T47D (cell line): ENCODE measurements at regions not wholly inside any gene's neighbourhood (a gene's known extent, or its start where the extent isn't known, plus 50 kb on each side); places are given as distances from the start of the nearest gene placed in this dataset.
A peak's percentile ranks its signal among the peaks of the same experiment; 100 is the strongest.

Experiments used
- DNase-seq, 2 experiments: peaks; one replicate each; pipeline versions ENCODE4 v3.0.0 to v3.0.0-alpha.2; 2011 to 2012; ENCODE audit warnings: low read depth in 1 of 2, low spot score in 1 of 2
- JUND ChIP-seq: IDR thresholded peaks from 2 replicates; pipeline ENCODE4 v1.6.1; 2012; ENCODE audit warnings: low read depth
- in situ Hi-C: cut with HindIII; loops from 2 replicates; pipeline ENCODE4 v1.10.0; 2016; ENCODE audit warnings: low sequenced_read_pairs, low pct_unique_long_range_greater_than_20kb

DNA sequence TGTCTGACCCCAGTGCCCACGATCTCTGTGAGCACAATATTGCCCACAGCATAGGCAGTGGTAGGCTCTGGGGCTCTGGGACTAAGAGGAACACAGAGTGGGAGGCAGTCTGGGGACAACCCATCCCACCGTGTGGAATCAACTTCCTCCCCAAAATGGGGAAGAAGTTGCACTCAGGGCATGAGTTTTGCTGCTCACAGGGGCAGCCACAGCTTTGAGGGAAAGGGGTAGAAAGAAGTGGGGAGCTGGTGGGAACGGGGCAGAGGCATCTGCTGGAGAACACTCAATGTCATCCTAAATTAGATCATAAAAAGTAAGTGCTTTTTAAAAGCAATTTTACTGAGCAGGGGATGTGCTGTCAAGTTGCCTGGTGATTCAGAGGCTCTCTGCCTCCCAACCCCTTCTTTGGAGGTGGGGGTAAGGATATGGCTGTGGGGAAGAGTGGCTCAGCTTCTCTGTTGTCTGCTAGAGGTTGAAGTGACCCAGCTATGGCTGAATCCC, 233.8 kb upstream of the NCAM1 start:
- TF ChIP-seq JUND: no peak
- no peak for DNase-seq
- in situ Hi-C loops: no loop called here

DNA sequence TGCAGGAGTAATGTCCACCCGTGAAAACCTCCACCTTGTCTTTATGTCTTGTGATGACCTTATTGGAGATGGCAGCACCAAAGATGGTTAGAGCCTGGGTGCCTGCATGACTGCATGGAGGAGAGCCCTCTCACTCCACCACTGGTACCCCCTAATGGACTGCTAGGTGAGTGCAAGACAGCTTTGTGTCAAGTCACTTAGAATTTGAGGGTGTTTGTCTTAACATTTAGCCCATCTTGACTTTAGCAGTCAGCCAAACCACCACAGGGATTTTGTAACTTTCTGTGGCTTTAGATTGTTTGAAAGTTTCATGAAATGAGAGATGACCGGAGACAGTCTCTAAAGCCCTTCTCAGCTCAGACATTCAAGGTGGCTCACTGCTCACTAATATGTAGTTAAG, 232.9 kb upstream of the NCAM1 start:
- no peak for DNase-seq
- in situ Hi-C loops: no loop called here
- no peak for TF ChIP-seq JUND

DNA sequence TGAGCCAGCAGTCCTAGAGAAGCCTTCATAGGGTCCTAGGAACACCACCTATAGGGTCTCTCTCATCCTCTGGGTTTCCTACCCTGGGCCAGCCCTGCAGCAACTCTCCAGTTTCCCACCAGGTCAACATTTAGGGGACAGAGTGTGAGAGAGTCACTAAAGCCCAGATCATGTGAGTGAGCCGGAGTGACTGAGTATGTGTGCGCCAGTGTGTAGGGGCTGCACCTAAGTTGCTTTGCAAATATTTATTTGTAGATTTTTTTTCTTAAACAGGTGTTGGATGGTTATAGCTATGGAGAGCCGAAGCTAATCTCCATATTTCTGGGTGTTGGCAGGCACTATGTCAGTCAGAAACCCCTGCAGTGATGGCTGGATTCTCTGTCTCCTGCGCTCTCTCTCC, 232.5 kb upstream of the NCAM1 start:
- DNase-seq: no peak
- in situ Hi-C loops: no loop called here
- no peak for TF ChIP-seq JUND

DNA sequence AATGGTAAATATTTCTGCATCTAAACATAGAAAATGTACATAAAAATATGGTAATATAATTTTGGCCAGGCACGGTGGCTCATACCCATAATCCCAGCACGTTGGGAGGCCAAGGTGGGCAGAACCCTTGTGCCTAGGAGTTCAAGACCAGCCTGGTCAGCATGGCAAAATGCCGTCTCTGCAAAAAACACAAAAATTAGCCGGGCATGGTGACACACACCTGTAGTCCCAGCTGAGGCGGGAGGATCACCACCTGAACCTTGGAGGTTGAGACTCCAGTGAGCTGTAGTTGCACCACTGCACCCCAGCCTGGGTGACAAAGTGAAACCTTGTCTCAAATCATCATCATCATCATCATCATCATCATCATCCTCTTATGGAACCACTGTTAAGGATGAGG, 230.6 kb upstream of the NCAM1 start:
- in situ Hi-C loops: no loop called here
- no peak for TF ChIP-seq JUND
- no peak for DNase-seq

DNA sequence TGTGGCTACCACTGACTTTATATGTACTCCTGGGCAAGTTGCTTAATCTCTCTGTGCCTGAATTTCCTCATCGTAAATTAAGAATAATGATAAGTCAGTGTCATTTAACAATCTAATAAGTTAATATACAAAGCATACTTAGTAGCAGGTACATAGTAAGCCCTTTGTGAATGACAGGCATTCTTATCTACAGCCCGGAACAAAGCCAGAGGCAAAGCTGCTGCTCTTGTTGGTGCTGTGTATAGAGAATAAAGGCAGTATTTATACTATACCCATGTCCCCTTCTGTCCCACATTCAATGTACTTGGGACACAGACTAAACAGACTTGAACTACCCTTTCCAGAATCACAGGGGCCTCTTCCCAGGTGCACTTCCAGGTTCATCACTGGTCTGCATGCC, 229.7 kb upstream of the NCAM1 start:
- no peak for DNase-seq
- in situ Hi-C loops: no loop called here

DNA sequence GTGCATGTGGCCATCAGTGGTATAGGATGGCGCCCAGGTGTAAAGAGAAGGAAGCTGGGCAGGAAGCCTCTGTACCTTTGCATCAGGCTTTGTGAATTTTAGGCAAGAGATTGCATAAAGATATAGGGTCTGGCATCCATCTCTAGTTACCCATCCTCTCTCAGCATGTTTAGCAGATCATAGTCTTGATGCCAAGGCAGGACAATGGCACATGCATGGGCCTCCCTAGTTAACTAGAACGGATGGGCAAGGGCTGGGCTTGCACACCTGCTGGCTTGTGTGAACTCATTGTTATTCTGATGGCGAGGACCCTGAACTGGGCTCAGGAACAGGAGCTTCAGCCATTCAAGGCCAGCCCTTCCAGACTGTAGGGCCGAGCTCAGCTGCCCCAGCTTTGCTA, 229.2 kb upstream of the NCAM1 start:
- no peak for TF ChIP-seq JUND
- DNase-seq: no peak
- in situ Hi-C loops: no loop called here

More for the DNA sequence above, 229.7 kb upstream of the NCAM1 start:
- TF ChIP-seq JUND: no peak

DNA sequence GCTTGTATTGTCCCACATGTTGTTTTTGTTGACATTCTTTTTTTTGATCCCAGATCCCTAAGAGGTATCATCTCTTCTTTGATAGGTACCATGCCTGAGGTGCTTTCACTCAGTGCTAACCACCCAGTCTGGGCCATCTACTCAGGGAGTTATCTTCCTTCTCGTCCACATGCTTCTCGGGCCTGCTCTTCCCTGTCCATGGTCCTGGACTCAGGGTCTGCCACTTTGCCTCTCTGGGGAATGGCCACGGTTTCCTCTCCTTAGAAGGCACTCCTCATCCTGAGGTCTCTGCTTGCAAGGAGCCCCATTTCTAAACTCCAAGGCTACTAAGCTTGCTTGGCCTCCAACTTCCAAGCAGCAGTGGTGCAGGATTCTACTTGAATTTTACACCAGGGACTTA, 227.0 kb upstream of the NCAM1 start:
- in situ Hi-C loops: no loop called here
- peak; percentile 26 to 39 for DNase-seq
- TF ChIP-seq JUND: no peak

DNA sequence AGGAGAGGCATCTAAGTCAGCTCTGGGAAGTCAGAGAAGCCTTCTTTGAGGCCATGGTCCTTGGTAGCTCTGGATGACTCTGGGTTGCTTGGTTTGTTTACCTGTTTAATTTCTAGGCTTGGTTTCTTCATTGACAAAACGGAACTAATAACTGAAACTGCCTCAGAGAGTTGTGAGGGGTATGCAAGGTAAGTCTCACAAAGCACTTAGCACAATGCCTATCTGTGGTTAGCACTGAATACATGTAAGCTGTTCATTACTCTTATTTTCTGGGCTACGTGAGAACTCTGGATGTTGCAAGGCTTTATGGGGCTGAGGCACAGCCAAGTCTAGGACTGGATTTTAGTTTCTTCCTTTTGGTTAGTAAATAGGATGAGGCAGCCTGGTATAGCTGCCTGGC, 225.8 kb upstream of the NCAM1 start:
- no peak for TF ChIP-seq JUND
- in situ Hi-C loops: no loop called here
- no peak for DNase-seq

DNA sequence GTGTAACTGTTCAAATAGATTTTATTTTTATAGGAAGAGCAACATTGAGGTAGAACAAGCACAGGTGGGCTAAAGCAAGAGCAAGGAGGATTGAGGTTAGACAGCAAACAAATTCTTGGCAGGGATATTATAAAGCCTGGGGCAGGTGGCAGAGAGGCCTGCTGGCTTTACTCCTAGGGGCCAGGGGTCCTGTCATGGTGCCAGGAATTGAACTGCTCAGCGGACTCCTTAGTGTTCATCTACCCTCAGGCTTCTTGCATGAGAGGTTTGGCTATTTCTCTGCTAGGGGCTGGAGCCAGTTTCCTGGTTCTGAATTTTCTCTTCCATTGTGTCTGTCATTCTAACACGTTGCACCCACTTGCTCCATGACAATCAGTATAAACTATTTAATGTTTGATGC, 217.2 kb upstream of the NCAM1 start:
- in situ Hi-C loops: no loop called here
- no peak for TF ChIP-seq JUND
- DNase-seq: no peak

DNA sequence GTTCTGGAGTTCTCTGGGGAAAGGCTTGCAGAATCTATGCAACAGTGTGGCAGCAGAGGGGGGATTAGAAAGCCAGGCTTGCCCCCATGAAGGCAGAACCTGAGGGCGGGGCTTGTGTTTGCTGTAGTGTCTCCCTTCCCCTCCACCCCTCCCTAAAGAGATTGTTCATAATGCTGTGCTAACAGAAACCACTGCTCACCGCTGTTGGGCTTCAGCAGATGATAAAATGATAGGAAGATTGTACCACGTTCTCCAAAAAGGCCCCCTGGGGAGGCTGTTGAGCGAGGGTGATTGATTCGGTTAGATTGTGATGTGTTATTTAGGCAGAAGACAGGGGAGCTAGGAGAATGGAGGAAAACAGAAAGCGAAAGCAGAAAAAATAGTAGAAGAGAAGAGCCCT, 215.2 kb upstream of the NCAM1 start:
- no peak for TF ChIP-seq JUND
- no peak for DNase-seq
- in situ Hi-C loops: no loop called here

DNA sequence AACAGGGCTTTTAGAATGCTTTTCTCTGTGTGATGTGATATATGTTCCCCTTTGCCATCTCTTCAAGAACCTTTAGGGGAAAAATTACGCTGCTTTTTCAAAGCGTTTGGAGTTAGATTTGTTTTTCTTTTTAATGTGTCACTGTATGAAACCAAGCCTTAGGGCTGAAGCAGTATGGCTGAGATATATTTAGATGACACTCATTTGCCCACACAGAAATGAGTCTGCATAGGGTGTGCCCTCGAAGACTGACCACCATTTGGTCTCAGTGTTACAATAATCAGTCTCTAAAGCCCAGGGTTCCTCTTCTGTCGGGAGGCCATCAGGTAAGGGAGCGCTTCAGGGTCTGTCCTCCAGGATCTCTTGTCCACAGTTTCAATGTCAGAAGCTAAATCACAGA, 213.0 kb upstream of the NCAM1 start:
- in situ Hi-C loops: no loop called here
- no peak for TF ChIP-seq JUND
- no peak for DNase-seq

DNA sequence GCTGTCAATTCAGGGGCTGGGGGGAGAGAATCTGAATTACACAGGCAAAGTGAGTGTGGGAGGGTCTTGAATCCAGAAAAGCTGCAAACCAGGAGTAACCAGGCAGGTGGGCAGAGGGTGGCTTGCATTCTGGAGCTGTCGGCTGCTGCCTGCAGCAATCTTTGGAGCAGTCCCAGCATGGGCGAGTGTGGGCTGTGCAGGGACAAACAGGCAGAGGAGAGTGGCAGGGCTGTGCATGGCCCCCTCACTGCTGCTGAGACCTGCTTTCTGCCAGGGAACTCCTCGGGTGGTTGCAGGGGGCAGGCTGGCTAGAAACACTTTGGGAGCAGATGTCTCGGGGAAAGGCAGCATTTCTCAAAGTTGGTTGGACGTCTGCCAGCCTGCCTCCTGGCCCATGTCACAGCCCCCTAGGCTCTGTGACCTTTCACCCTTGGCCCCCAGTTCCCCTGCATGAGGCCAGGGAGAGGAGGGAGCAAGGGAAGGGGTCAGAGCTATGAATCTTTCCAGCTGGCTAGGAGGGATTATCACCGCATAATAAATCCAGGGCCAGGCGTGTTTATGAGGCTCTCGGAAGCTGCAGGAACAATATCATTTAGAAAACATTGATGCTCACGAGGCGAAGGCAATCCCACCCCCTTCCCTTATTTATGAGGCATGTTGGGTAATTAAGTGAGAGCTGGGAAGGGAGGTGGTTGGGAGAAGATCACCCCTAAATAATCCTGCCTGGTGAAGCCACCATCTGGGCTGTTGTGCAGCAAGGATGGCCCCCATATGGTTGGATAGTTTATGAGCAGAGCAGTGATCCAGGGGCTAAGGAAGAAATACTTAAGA, 212.3 kb upstream of the NCAM1 start:
- no peak for TF ChIP-seq JUND
- in situ Hi-C loops: no loop called here
- no peak for DNase-seq

DNA sequence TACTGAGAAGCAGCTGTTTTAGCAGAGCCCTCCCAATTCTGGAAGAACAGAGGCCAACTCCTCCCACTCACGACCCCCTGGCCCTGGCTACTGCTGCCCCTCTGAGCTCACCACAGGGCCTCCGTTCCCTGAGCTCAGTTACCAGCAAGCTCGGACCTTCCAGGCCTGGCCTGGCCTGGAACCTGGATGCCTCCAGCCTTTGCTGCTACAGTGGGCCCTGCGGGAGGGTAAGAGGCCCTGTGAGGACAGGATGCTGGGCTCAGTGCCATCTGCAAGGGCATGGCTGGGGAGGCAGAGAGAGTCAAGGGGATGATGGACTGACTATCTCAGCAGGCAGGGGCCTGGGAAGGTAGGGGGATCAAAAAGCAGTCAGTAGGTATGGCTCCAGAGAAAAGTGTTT, 209.9 kb upstream of the NCAM1 start:
- in situ Hi-C loops: no loop called here

DNA sequence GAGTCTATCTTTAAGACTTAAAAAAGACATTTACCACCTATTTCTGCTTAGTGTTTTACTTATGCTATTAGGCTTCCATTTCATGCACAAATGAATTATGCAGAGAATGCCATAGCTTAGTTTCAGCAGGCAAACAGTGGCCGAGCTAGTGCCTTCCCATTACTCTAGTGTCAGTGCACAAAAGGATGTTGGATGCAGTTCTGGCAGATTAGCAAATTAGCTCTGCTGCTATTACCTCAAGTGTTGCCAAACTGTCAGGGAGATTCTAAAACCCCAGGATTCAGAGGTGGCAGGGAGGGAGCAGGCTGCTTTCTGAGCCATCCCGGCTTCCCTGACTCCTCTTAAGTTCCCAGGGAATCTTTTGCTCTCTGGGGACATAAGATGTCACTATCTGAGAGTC, 209.4 kb upstream of the NCAM1 start:
- in situ Hi-C loops: no loop called here
- TF ChIP-seq JUND: no peak
- no peak for DNase-seq

More for the DNA sequence above, 209.9 kb upstream of the NCAM1 start:
- TF ChIP-seq JUND: no peak
- no peak for DNase-seq
